NCI-H146 (cell line): ENCODE measurements at regions not wholly inside any gene's neighbourhood (a gene's known extent, or its start where the extent isn't known, plus 50 kb on each side); places are given as distances from the start of the nearest gene placed in this dataset.

Experiments
- DNase-seq: peaks from one replicate; lab custom pipeline; 2025; lab: John Stamatoyannopoulos, UW

DNA sequence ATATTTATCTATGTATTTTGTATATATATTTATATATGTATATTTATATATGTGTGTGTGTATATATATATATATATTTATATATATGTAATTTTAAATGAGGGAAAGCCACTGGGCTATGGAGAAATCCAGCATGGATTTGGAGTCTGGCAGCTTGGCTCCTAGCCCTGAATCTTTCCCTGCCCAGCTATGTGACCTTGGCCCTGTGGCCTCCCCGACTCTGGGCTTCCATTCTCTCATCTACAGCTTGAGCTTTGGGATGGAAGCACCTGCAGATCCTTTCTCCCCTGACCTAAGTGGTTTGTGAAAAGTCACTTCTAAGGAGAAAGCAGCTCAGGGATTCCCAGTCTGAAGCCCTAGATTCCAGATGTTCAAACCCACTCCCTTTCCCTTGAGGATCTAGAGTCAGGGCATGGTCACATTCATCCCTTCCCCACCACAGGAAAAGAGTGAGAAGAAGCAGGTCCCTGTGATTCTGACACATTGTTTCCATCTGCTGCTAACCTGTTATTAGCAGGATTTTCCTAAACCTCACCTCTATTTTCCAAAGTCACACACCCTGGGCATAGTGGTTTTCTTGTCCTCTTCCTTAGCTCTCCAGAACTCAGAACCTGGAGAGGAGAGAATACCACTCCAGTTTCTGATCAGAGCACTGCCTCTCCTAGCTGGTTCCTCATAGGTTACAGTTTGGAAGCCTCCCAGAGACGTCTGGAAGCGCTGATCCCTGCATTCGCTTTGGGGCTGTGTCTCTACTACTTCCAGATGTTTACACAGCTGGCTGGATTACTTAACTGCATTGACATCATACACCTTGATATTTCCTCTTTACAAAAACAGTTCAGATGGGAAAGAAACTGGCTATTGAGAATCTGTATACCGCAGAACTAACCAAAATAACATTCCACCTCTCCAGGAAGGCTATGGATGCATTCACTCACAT is 327.5 kb upstream of the ZMIZ1 start:
- DNase-seq, result no peak

DNA sequence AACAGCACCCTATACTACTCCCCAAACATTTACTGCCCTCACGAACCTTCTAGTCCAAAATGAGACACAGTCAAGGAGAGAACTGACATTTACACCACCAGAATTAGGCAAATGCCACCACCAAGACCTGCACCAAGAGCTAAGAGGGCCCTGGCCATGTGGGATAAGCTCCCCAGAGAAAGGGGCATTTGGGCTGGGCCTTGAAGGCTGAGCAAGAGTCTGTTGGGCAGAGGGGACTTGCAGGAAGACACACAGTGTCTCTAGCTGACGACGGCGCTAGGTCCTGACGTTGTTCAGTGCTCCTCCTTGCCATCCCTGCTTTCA is 326.4 kb upstream of the ZMIZ1 start:
- no peak for DNase-seq

DNA sequence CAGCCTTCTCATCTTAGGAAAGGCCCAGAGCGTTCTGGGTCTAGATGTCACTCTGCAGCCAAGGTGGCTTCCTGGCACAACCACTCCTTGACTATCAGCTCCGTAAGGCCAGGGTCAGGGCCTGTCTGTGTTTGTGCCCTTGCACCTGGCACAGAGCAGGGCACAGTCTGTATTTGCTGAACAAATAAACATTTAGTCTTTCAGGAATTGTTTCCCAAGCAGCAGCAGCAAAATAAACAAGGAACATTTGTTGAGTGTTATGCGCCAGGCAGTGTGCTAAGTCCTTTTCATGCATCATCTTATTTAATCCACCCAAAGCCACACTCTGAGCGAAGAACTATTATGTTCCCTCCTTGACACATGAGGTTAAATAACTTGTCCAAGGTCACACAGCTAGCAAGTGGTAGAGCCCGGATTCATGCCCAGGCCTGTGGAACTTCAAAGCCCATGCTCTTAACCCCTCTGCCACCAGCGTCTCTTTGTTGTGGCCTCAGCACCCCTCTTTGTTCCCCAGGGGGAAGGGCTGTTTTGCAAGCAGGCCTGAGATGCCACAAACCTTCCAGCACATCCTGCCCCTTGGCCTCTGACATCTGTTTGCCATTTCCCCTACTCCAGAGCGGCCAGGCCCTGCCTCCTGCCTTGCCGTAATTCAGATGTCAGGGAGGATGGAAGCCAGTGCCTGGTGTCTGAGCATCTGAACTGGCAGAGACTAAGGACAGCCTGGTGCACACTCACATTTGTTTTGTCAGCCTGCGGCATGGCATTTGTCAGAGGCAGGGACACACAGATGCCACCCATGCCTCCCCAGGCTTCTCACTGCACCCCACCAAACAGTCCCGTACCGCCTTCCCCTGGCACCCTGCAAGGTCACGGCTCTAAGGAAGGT is 325.8 kb upstream of the ZMIZ1 start:
- no peak for DNase-seq

DNA sequence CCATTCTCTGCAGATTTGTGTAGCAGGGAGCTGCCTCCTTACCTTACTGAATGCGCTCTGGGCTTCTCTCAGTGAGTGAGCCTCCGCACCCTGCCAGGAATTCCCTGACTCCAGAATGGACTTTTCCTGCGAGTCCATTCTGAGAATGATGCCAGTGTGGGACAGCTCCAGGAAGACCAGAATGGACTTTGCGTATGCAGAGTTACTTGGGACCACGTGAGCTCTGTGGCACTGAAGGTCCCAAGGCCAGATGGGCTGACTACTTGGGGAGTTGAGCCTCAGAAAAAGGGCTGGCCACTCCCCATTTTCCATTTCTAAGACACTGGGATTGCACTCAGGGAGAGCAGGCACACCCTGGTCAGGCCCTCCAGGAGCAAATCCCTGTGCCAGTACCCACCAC is 324.7 kb upstream of the ZMIZ1 start:
- DNase-seq, result no peak

DNA sequence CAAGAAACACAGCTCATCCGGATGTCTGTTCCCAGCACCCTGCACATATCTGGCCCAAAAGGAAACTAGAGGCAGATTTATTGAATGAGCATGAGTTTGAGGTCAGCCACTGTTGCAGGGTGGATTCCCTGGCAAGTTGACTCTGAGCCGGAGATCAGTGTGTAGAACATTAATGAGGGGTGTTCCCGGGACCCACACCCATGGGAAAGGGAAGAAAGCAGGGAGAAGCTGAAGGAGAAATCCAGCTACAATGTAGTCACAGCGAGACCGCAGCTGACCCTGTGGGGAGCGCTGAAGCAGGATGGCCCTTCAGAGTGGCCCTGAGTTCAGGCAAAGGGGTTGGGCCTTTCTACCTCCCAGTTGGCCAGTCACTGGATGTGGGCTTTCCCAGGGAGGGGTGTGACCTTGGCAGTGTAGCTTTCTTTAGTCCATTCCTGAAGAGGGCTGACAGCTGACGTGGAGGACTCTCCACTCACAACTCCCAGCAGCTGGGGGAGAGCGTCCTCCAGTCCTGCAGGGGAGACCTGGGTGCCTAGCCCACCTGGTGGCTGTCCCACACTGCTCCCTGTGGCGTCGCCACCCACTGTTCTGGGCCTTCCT is 324.2 kb upstream of the ZMIZ1 start:
- DNase-seq, result no peak

DNA sequence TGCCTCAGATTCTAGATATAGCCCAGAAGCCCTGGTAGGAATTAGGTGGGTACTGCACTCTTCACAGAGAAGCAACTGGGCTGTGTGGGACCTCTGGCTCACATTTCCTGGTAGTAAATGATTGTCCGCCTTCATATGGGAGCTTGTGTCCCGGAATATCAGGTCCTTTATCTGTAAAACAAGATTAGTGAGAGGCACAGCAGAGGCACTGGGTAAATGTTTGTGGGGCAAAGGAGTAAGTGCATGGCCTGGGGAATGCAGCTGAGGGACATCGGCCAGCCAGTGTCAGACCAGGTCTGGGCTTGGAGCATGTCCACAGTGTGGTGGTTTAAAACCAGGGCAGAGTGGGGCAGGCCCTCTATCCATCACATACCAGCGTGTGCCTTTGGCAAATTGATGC is 323.3 kb upstream of the ZMIZ1 start:
- no peak for DNase-seq

DNA sequence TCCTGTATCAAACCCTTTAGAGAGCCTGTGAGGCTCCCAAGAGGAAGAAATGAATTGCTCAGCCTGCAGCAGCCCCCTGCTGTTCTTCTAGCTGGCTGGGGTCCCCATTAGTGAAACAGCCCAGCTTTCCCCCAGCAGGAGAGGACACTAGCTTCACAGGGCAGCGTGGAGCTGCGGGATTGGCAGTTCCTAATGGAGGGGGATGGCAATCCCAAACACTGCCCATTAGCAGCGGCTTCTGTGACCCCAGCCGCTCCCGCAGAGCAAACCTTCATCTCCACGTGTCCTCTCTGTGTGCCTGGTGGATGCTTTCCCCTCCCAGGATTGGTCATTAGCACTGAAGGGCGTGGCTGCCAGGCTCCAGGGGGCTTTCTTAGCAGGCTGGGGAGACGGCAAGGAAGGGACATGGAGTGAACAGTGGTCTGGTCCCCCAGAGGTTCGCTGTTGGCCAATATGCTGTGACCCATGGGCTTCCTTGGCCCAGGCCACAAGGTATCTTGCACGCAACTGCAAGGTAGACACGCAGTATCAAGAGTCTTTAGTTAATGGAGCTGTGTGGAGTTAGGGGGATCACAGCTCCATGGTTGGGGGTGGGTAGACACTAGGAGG is 322.5 kb upstream of the ZMIZ1 start:
- DNase-seq, result no peak

DNA sequence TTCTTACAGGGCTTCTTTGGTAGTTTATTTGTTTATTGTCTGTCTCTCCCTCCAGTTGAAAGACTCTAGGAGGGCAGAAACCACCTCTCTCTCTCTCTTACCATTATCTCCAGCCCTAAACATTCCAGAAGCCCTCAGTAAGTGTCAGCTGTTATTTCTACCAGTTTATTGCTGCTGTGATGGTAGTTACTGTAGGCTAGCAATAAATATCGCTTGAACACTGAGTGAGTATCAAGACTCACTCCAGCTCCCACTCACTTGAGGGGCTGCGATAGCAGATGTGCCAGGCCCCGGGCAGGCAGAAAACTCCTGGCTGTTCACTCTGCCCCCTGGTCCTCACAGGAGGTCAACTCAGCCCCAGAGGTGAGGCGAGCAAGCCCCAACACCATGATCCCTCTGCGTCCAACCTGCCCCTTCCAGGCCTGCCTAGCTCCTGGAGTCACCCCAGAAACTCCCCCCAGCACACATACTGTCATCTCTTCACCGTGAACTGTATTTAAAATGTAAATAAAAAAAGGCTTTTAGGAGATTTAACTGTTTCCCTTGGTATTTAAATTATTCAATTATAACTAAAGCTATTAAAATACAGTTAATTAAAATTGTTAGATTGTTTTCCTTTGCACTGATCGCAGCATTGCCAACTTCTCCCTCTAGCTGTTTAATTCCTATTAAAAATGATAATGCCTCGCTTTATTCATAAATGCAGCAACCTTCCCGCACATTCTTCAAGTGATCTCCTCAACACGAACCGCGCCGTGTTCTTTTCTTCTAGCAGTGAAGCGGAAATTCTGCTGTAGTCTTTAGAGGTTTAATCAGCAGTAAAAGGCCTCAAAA is 321.1 kb upstream of the ZMIZ1 start:
- DNase-seq, result no peak

DNA sequence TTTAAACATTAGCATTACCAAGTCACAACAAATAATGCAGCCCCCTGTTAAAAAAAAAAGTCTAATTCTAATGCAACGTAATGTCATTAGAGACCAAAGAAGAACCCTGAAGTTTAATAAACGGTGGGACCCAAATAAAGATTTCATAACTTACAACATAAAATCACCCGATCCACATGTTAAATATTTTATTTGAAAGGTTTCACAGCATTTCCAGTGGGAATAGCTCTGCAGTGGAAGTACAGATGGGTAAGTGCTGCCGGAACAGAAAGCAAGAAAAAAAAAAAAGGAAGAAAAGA is 320.6 kb upstream of the ZMIZ1 start:
- DNase-seq, result no peak

DNA sequence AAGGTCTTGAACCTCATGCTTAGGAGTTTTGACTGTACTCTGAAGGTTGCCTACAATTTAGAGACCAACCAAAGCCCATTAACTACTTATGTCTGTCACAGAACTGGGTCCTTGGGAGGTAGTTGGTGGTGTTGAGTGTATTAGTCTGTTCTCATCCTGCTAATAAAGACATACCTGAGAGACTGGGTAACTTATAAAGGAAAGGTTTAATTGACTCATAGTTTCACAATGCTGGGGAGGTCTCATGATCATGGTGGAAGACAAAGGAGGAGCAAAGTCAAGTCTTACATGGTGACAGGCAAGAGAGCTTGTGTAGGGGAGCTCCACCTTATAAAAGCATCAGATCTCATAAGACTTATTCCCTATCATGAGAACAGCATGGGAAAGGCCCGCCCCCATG is 319.6 kb upstream of the ZMIZ1 start:
- no peak for DNase-seq

DNA sequence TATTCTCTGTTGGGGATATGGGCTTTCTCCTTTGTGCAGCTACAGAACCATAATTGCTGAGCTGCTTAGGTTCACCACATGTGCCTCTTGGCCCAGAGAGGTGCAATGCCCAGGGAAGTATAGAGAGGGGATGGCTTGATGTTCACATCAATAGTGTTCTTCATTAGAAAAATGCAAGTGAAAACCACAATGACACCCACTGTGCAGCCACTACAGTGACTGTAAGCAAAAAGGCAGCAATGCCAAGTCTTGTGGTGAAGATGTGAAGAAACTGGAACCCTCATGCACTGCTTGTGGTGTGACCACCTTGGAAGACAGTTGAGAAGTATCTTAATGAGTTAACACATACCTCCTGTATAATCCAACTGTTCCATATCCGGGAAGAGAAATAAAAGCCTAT is 318.9 kb upstream of the ZMIZ1 start:
- DNase-seq, result no peak

DNA sequence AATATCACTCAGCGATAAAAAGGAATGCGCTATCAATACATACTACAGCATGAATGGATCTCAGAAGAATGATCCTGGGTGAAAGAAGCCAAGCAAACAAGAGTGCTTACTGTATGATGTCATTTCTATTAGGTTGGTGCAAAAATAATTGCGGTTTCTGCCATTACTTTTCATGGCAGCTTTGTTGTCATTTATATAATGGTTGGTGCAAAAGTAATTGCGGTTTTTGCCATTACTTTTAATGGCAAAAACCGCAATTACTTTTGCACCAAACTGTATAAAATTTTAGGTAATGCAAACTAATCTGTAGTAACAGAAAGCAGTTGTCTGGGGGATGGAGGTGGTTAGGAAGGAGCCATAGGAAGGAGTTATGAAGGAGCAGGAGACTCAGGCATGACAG is 318.3 kb upstream of the ZMIZ1 start:
- DNase-seq, result no peak

DNA sequence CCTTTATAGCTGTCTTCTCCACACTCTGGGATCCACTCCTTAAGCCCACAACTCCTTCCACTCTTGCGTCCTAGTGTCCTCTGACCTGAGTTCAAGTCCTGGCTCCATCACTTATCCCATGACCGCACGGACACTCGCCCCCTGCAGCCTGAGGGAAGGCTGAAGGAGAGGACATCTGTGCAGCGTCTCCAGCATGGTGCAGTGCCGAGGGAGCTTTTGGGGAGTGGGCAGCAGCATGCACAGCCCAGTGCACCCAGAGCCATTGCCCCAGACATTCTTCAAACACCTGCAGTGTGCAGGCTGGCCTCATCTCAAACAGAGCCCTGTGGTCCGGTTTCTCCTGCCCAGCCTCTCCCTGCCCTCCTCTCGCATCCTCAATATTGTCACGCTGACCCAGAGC is 317.1 kb upstream of the ZMIZ1 start:
- DNase-seq, result no peak

DNA sequence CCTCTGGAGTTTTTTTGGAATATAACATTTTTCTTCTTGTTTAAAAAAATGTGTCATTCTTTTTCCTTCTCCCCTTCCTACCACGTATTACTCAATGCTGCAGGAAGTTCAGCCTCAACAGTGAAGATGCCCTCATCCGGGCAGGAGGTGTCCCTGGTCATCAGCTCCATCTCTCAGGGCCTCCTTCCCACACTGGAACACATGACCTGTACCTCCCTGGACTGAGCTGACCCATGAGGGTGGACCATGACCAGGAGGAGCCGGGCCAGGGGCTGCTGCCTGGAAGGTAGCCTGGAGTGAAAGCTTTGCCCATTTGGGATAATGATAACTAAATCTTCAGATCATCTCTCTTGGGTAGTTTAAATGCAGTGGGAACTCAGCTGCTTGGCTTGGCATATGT is 316.5 kb upstream of the ZMIZ1 start:
- no peak for DNase-seq

DNA sequence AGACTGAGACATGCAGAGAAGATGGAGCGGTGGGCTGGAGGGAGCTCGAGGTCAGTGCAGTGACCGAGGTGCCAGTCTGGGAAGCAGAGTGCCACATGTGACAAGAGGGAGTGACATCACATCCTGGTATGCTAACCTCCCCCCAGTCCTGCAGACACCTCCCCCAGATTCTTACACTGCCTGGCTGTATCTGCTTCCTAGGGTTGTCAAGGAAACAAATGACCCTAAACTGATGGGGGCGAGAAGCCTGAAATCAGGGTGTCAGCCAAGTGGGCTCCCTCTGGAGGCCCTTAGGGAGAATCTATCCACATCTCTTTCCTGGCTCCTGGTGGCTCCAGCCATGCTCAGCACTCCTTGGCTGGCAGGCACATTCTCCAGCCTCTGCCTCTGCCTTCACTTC is 316.1 kb upstream of the ZMIZ1 start:
- no peak for DNase-seq

DNA sequence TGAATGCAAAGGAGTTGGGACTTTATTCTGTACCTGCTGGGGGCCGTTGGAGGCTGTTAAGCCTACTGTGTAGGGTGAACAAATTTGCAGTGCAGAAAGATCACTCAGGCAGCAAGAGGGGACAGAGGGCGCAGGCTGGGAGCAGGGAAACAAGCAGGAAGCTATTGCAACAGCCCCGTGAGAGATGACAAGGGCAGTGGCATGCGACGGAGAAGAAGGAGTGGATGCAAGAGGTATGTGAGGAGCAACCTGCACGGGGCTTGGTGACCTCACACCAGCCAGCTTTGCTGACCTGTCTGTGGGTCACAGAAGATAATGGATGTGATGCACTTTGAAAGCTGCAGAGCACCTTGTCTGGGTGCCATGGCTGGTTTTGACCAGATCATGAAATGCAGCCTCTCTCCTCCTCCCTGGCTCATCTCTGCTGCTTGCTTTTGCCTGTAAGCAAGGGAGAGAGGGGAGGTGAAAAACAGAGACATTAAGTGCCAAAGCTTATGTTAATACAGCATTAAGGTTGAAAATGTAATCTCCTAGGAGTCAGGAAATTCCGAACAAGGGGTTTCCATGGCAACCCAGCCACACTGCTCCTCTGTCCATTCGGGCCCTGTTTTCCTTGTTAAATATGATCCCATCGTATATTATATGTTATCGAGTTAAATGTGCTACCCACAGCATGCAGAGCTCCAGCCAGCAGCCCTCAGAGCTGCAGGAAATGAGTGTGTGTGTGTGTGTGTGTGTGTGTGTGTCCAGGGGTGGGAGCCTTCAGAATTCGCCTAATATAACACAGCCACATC is 314.3 kb upstream of the ZMIZ1 start:
- no peak for DNase-seq

DNA sequence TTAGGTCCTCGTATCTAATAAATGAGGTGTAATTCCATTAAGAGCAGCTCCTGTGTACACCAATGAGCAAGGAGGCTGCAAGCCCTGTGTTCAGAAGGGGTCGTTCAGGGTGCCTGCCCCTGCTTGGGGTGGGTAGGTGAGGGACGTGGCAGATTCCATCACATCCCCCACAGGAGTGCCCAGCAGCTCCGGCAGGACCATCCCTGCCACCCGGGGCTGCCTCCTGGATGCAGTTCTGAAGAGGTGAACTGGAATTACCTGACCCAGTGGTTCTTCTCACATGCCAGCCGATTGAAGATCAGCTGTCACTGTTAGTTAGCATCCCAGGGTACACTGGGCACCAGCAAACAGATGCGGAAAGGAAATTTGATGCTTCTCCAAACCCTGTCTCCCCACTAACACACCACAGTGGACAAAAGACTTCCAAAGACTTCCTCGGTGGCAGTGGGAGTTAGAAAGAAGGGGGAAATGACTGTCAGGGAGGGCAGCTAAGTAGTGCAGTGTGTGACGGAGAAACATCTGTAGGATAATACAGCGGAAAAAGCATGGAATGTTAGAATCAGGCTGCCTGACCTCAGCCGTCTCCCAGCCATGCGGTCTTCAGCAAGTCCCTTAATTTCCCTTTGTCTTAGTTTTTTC is 313.6 kb upstream of the ZMIZ1 start:
- no peak for DNase-seq

DNA sequence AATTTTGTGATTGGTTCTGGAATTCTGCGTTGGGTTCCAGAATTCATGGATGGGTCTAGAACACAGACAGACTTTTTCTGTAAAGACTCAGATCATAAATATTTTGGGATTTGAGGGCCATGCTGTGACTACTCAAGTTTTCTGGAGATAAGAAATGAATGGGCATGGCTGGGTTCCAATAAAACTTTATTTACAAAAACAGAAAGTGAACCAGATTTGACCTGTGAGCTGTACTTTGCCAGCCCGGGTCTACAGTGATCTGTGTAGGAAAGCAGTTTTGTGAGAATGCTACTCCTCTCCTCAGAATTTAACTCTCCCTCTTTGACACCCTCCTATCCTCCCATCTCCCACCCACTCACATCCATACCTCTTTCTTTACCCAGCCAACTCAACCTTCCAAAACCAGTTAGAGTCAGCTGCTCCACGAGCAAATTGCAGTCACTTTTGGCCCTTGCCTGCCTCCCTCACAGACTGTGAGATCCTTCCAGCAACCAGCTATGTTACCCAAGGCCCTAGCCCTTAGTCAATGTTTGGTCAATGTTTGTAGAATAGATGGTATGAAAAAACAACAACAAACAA is 312.8 kb upstream of the ZMIZ1 start:
- no peak for DNase-seq

DNA sequence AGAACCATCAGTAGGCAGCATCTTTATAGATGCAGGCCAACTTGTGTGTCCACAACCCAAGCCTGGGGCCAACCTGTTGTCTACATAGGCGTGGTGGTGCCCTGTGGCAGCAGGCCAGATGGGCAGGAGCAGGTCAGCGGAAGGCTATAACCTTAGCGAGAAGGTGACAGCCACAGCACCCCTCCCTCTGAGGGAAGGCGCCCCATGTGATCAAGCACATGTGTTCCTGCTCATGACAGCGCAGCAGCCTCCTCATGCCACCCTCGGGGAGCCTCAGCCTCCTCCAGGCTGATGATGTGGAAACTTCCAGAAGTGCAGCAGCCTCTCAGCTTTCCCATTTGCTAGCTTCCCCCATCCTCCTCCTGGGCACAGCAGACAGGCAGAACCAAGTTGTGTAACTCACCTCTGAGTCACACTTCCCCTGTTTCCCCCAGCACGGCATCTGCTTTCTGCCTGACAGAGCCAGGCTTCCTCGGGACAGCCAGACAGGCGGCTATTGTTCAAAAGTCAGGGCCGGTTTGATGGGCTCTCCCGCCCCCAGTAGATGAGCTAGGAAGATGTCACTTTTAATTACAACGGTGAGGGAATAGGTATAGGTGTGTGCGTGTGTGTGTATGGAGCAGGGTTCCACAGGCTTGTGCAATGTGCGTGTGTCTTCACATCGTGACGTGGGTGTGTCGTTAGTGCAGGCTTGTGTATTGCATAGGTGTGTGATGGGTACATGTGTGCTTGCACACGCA is 312.0 kb upstream of the ZMIZ1 start:
- DNase-seq, result no peak
